HG03439 (cell line): ENCODE measurements at regions not wholly inside any gene's neighbourhood (a gene's known extent, or its start where the extent isn't known, plus 50 kb on each side); places are given as distances from the start of the nearest gene placed in this dataset.

Source experiments
- ATAC-seq: cut with Tn5 transposase; IDR thresholded peaks from one replicate; pipeline ENCODE4 v1.9.1; 2021; ENCODE audit warnings: mild to moderate bottlenecking, moderate library complexity; ENCODE audit not compliant: unreplicated experiment

- no peak for ATAC-seq
These were observed 318.3 kb downstream of the NDFIP2 start for GRCh38 chr13:79799059-79799867.

- ATAC-seq: no peak
These were observed 315.2 kb downstream of the NDFIP2 start for GRCh38 chr13:79796136-79796535.

GRCh38 chr13:79794931-79795330 lies 314.0 kb downstream of the NDFIP2 start:
- no peak for ATAC-seq

- no peak for ATAC-seq
These were observed 311.8 kb downstream of the NDFIP2 start for GRCh38 chr13:79792716-79793115.

- no peak for ATAC-seq
These were observed 310.6 kb downstream of the NDFIP2 start for GRCh38 chr13:79791471-79792042.

GRCh38 chr13:79786176-79786575 lies 305.2 kb downstream of the NDFIP2 start:
- no peak for ATAC-seq

- no peak for ATAC-seq
These were observed 301.7 kb downstream of the NDFIP2 start for GRCh38 chr13:79782541-79783205.

- ATAC-seq: no peak
These were observed 301.0 kb downstream of the NDFIP2 start for GRCh38 chr13:79781829-79782540.

GRCh38 chr13:79780240-79780639 lies 299.3 kb downstream of the NDFIP2 start:
- ATAC-seq: peak; percentile 55

GRCh38 chr13:79779761-79780160 lies 298.8 kb downstream of the NDFIP2 start:
- no peak for ATAC-seq

- peak; percentile 50 for ATAC-seq
These were observed 297.9 kb downstream of the NDFIP2 start for GRCh38 chr13:79778741-79779460.

GRCh38 chr13:79777504-79777903 lies 296.5 kb downstream of the NDFIP2 start:
- ATAC-seq: no peak

GRCh38 chr13:79776531-79777295 lies 295.8 kb downstream of the NDFIP2 start:
- ATAC-seq: no peak

- ATAC-seq: no peak
These were observed 294.9 kb downstream of the NDFIP2 start for GRCh38 chr13:79775830-79776229.

GRCh38 chr13:79772811-79773210 lies 291.9 kb downstream of the NDFIP2 start:
- no peak for ATAC-seq

- ATAC-seq: no peak
These were observed 290.5 kb downstream of the NDFIP2 start for GRCh38 chr13:79771493-79771892.

GRCh38 chr13:79770056-79770455 lies 289.1 kb downstream of the NDFIP2 start:
- ATAC-seq: no peak

GRCh38 chr13:79767126-79767525 lies 286.2 kb downstream of the NDFIP2 start:
- no peak for ATAC-seq

- ATAC-seq: no peak
These were observed 284.4 kb downstream of the NDFIP2 start for GRCh38 chr13:79765331-79765730.

- ATAC-seq: no peak
These were observed 269.1 kb downstream of the NDFIP2 start for GRCh38 chr13:79749984-79750551.
